D341Med (cell line): ENCODE measurements at regions not wholly inside any gene's neighbourhood (a gene's known extent, or its start where the extent isn't known, plus 50 kb on each side); places are given as distances from the start of the nearest gene placed in this dataset.
"Not testable (repeated sequence)": the region's sequence is repeated elsewhere in the genome, so short reads cannot be mapped to it uniquely, and the experiment has no call there.

Source experiments
- DNase-seq: peaks from one replicate; pipeline ENCODE4 v3.0.0; 2012; ENCODE audit warnings: low spot score

- DNase-seq: no peak
Measured at GRCh38 chr9:107613321-107613720, 123.8 kb upstream of the KLF4 start.

- no peak for DNase-seq
Measured at GRCh38 chr9:107612136-107612535, 122.6 kb upstream of the KLF4 start.

GRCh38 chr9:107609547-107609946 lies 120.0 kb upstream of the KLF4 start:
- no peak for DNase-seq

GRCh38 chr9:107606149-107606790 lies 116.7 kb upstream of the KLF4 start:
- no peak for DNase-seq

- no peak for DNase-seq
Measured at GRCh38 chr9:107605041-107605440, 115.5 kb upstream of the KLF4 start.

- no peak for DNase-seq
Measured at GRCh38 chr9:107603281-107603680, 113.7 kb upstream of the KLF4 start.

GRCh38 chr9:107600060-107600573 lies 110.5 kb upstream of the KLF4 start:
- DNase-seq: no peak

GRCh38 chr9:107597743-107598217 lies 108.2 kb upstream of the KLF4 start:
- DNase-seq: no peak

GRCh38 chr9:107594908-107595530 lies 105.5 kb upstream of the KLF4 start:
- no peak for DNase-seq

- no peak for DNase-seq
Measured at GRCh38 chr9:107593224-107593870, 103.8 kb upstream of the KLF4 start.

- DNase-seq: no peak
Measured at GRCh38 chr9:107592424-107592823, 102.9 kb upstream of the KLF4 start.

- DNase-seq: no peak
Measured at GRCh38 chr9:107591781-107592180, 102.2 kb upstream of the KLF4 start.

GRCh38 chr9:107588393-107588792 lies 98.8 kb upstream of the KLF4 start:
- no peak for DNase-seq

- no peak for DNase-seq
Measured at GRCh38 chr9:107587191-107587963, 97.8 kb upstream of the KLF4 start.

- no peak for DNase-seq
Measured at GRCh38 chr9:107586493-107586892, 96.9 kb upstream of the KLF4 start.

GRCh38 chr9:107585465-107585864 lies 95.9 kb upstream of the KLF4 start:
- DNase-seq: no peak

GRCh38 chr9:107584944-107585343 lies 95.4 kb upstream of the KLF4 start:
- DNase-seq: no peak

- DNase-seq: no peak
Measured at GRCh38 chr9:107584186-107584585, 94.6 kb upstream of the KLF4 start.

GRCh38 chr9:107577140-107577776 lies 87.7 kb upstream of the KLF4 start:
- no peak for DNase-seq

- no peak for DNase-seq
Measured at GRCh38 chr9:107571148-107571547, 81.6 kb upstream of the KLF4 start.

- no peak for DNase-seq
Measured at GRCh38 chr9:107569174-107569573, 79.6 kb upstream of the KLF4 start.

- DNase-seq: not testable (repeated sequence)
Measured at GRCh38 chr9:107568406-107568805, 78.8 kb upstream of the KLF4 start.
